HCT116 (cell line): ENCODE measurements at regions not wholly inside any gene's neighbourhood (a gene's known extent, or its start where the extent isn't known, plus 50 kb on each side); places are given as distances from the start of the nearest gene placed in this dataset.

Experiments used
- ATAC-seq: fragments of 200-7000 bp; cut with Tn5 transposase; 2 replicates; pipeline ENCODE4 v1.9.1; 2020; ENCODE audit warnings: mild to moderate bottlenecking, moderate library complexity
- BruUV-seq: library from RNA; stranded (reverse); fragments of 400-500 nt; replicated peaks from 2 replicates; lab custom pipeline; 2021; lab: Mats Ljungman, UMichigan
- CTCF ChIA-PET: fragments of 300-600 bp; sonication (Branson Sonifier 250); formaldehyde crosslinking; loops from one replicate; lab custom pipeline; 2021; ENCODE audit warnings: antibody characterized with exemption; lab: Charles Lee
- POLR2A ChIA-PET: fragments of 300-600, 350-600 bp; sonication (Branson Sonifier 250); formaldehyde crosslinking; loops from one replicate; lab custom pipeline; 2021; ENCODE audit warnings: antibody characterized with exemption; lab: Charles Lee
- RAD21 ChIA-PET, 2 experiments: fragments of 300-600 bp; sonication (Branson Sonifier 250); formaldehyde crosslinking; loops; one replicate each; lab custom pipeline; 2023; ENCODE audit warnings: low total read pairs in 2 of 2; ENCODE audit not compliant: uncharacterized antibody in 2 of 2, unreplicated experiment in 2 of 2, low non-redundant PET in 1 of 2; lab: Charles Lee
- DNase-seq: peaks from one replicate; pipeline ENCODE4 v3.0.0-alpha.2; 2010; ENCODE audit warnings: low read depth, low spot score
- H2AFZ ChIP-seq: fragments of 200-600 bp; shearing (Covaris generic), sonication (generic); 2 replicates; pipeline ENCODE4 v1.6.1; 2017; ENCODE audit warnings: low read depth, mixed run types, mixed read lengths, antibody characterized with exemption, low read length; ENCODE audit not compliant: poor library complexity, severe bottlenecking
- H3K27ac ChIP-seq: 2 replicates; pipeline ENCODE4 v1.5.1; 2012; ENCODE audit warnings: low read depth, low read length
- H3K27me3 ChIP-seq: fragments of 200-600 bp; sonication (generic); 2 replicates; pipeline ENCODE4 v1.6.1; 2016; ENCODE audit warnings: mixed run types, low read length, mixed read lengths; ENCODE audit not compliant: insufficient read depth
- H3K36me3 ChIP-seq, 2 experiments: fragments of 200-500 bp in 1 of 2; fragments of 200-600 bp in 1 of 2; sonication (Bioruptor generic) in 1 of 2; sonication (generic) in 1 of 2; 2 replicates each; pipeline versions ENCODE4 v1.5.1 to v1.6.1; 2014 to 2016; ENCODE audit warnings: low read length in 2 of 2, inconsistent platforms in 1 of 2, mixed read lengths in 1 of 2, mixed run types in 1 of 2; ENCODE audit not compliant: insufficient read depth in 2 of 2, control insufficient read depth in 1 of 2
- H3K4me1 ChIP-seq, 2 experiments: fragments of 200-600 bp in 1 of 2; sonication (generic) in 1 of 2; 2 replicates each; pipeline versions ENCODE4 v1.5.1 to v1.6.1; 2012 to 2017; ENCODE audit warnings: low read length in 2 of 2, inconsistent platforms in 1 of 2, mild to moderate bottlenecking in 1 of 2, mixed read lengths in 1 of 2, mixed run types in 1 of 2, moderate library complexity in 1 of 2; ENCODE audit not compliant: insufficient read depth in 2 of 2, control insufficient read depth in 1 of 2
- H3K4me2 ChIP-seq: fragments of 200-600 bp; sonication (generic); 2 replicates; pipeline ENCODE4 v1.6.1; 2017; ENCODE audit warnings: mixed run types, low read length, mixed read lengths
- H3K4me3 ChIP-seq, 2 experiments: fragments of 200-600 bp in 1 of 2; sonication (generic) in 1 of 2; replicated peaks in 1 of 2; 2 replicates each; pipeline ENCODE4 v1.5.1; 2011 to 2016; ENCODE audit warnings: low read length in 2 of 2, control low read depth in 1 of 2, low read depth in 1 of 2, mild to moderate bottlenecking in 1 of 2, mixed read lengths in 1 of 2, mixed run types in 1 of 2
- H3K79me2 ChIP-seq: fragments of 200-600 bp; sonication (generic); 2 replicates; pipeline ENCODE4 v1.6.1; 2017; ENCODE audit warnings: mild to moderate bottlenecking, mixed run types, low read length, moderate library complexity, mixed read lengths; ENCODE audit not compliant: insufficient read depth
- H3K9ac ChIP-seq: fragments of 200-600 bp; sonication (generic); 2 replicates; pipeline ENCODE4 v1.6.1; 2016; ENCODE audit warnings: low read length, mixed read lengths
- H3K9me2 ChIP-seq: fragments of 200-600 bp; sonication (generic), shearing (Covaris generic); 2 replicates; pipeline ENCODE4 v1.6.1; 2017; ENCODE audit warnings: mixed run types, mild to moderate bottlenecking, moderate library complexity; ENCODE audit not compliant: insufficient read depth
- H3K9me3 ChIP-seq, 2 experiments: fragments of 200-500 bp in 1 of 2; fragments of 200-600 bp in 1 of 2; sonication (Bioruptor generic) in 1 of 2; sonication (generic) in 1 of 2; 2 replicates each; pipeline ENCODE4 v1.6.1; 2014 to 2017; ENCODE audit warnings: low read length in 2 of 2, mixed read lengths in 2 of 2, inconsistent platforms in 1 of 2, low read depth in 1 of 2, mild to moderate bottlenecking in 1 of 2, mixed run types in 1 of 2, moderate library complexity in 1 of 2; ENCODE audit not compliant: control insufficient read depth in 1 of 2, insufficient read depth in 1 of 2
- H4K20me1 ChIP-seq: fragments of 200-600 bp; sonication (generic), shearing (Covaris generic); 2 replicates; pipeline ENCODE4 v1.6.1; 2017; ENCODE audit warnings: mixed run types, mild to moderate bottlenecking, moderate library complexity; ENCODE audit not compliant: insufficient read depth
- ATF3 ChIP-seq: IDR thresholded peaks from 2 replicates; pipeline ENCODE4 v1.6.1; 2012
- CEBPB ChIP-seq: IDR thresholded peaks from 2 replicates; pipeline ENCODE4 v1.6.1; 2012; ENCODE audit warnings: low read depth
- CTCF ChIP-seq, 3 experiments: fragments of 200-600 bp in 1 of 3; sonication (generic) in 1 of 3; IDR thresholded peaks in 2 of 3; conservative IDR thresholded peaks in 1 of 3; 2 replicates each; pipeline ENCODE4 v1.5.1; 2012 to 2017; ENCODE audit warnings: low read depth in 2 of 3, low read length in 2 of 3, antibody characterized with exemption in 1 of 3, borderline replicate concordance in 1 of 3, control low read depth in 1 of 3, mild to moderate bottlenecking in 1 of 3, mixed read lengths in 1 of 3, mixed run types in 1 of 3, moderate library complexity in 1 of 3; ENCODE audit not compliant: insufficient read depth in 1 of 3
- ELF1 ChIP-seq: IDR thresholded peaks from 2 replicates; pipeline ENCODE4 v1.6.1; 2012; ENCODE audit warnings: low read depth, borderline replicate concordance
- EZH2phosphoT487 ChIP-seq: fragments of 200-600 bp; IDR thresholded peaks from 2 replicates; pipeline ENCODE4 v1.6.1; 2018; ENCODE audit warnings: antibody characterized with exemption, borderline replicate concordance
- FOSL1 ChIP-seq: IDR thresholded peaks from 2 replicates; pipeline ENCODE4 v1.6.1; 2012; ENCODE audit warnings: low read depth
- JUND ChIP-seq: IDR thresholded peaks from 2 replicates; pipeline ENCODE4 v1.6.1; 2012
- MAX ChIP-seq: IDR thresholded peaks from 2 replicates; pipeline ENCODE4 v1.6.1; 2012
- POLR2A ChIP-seq: IDR thresholded peaks from 2 replicates; pipeline ENCODE4 v1.7.0; 2011; ENCODE audit warnings: borderline replicate concordance; ENCODE audit not compliant: insufficient read depth, insufficient read length; ENCODE audit errors: extremely low read depth
- POLR2AphosphoS5 ChIP-seq: IDR thresholded peaks from 2 replicates; pipeline ENCODE4 v1.6.1; 2011; ENCODE audit warnings: mild to moderate bottlenecking, low read depth, low read length, moderate library complexity
- RAD21 ChIP-seq: IDR thresholded peaks from 2 replicates; pipeline ENCODE4 v1.6.1; 2012; ENCODE audit warnings: low read depth, mild to moderate bottlenecking
- SIN3A ChIP-seq: IDR thresholded peaks from 2 replicates; pipeline ENCODE4 v1.6.1; 2012; ENCODE audit warnings: low read depth
- SP1 ChIP-seq: IDR thresholded peaks from 2 replicates; pipeline ENCODE4 v1.6.1; 2012; ENCODE audit warnings: low read depth
- SRF ChIP-seq: IDR thresholded peaks from 2 replicates; pipeline ENCODE4 v1.6.1; 2012; ENCODE audit warnings: low read depth
- YY1 ChIP-seq: IDR thresholded peaks from 2 replicates; pipeline ENCODE4 v1.6.1; 2011; ENCODE audit warnings: low read length, low read depth, moderate library complexity, mild to moderate bottlenecking; ENCODE audit not compliant: insufficient replicate concordance; ENCODE audit errors: extremely low read depth
- intact Hi-C: fragments of 100-400 bp; cut with micrococcal nuclease; formaldehyde crosslinking; loops from 2 replicates; pipeline ENCODE4 v1.10.0; 2022
- TF ChIP-seq, protein P1 (sequence below): IDR thresholded peaks from 2 replicates; pipeline ENCODE4 v1.6.1; 2011; ENCODE audit warnings: mild to moderate bottlenecking, low read length, moderate library complexity; ENCODE audit not compliant: insufficient replicate concordance; ENCODE audit errors: extremely low read depth

DNA sequence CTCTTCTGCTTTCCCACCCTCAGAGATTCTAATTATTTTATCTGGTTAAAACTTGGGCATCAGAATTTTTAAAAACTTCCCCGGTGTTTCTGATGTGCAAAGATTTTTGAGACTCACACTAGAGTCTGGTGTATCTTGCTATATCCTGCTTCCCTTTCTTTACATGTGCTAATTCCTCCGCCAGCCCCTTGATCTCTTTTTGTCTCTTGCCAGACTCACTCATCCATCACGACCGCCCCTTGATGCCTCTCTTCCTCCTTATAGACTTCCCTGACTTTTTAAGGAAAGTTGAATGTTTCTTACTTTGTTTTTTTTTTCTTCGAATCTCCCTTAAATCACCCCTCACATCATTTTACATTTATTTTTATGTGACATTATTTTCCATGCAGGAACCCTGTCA is 274.9 kb upstream of the PITX2 start:
- Histone ChIP-seq H3K9me3 (no peaks in the 10 kb centered on the region), H3K4me2 (no peak overlapping the region), H3K79me2 (no peaks in the 10 kb centered on the region), H3K9ac (no peak overlapping the region), H3K9me2 (no peaks in the 10 kb centered on the region), H2AFZ (no peak overlapping the region), H3K4me3 (no peak overlapping the region), H3K36me3 (no peaks in the 10 kb centered on the region), H3K27ac (no peak overlapping the region), H3K4me1 (no peaks in the 10 kb centered on the region), H4K20me1 (no peaks in the 10 kb centered on the region), H3K27me3 (no peaks in the 10 kb centered on the region)
- ChIA-PET POLR2A (no interaction called here), CTCF (no interaction called here), RAD21 (no interaction called here)
- intact Hi-C loops = no loop called here
- no peak for TF ChIP-seq ELF1
- TF ChIP-seq ATF3 = no peak
- no peak for TF ChIP-seq SIN3A
- TF ChIP-seq CTCF (IDR thresholded peaks at IDR 0.05 in 2 of 3, conservative IDR thresholded peaks at IDR 0.05 in 1 of 3; ENCODE audit: borderline replicate concordance in 1 of 3, insufficient read depth in 1 of 3, low read depth in 2 of 3, low read length in 2 of 3) = no peak
- TF ChIP-seq CEBPB = no peak
- TF ChIP-seq RAD21 = no peak
- no peak for TF ChIP-seq FOSL1
- TF ChIP-seq JUND = no peak
- BruUV-seq = no TSS peak
- ATAC-seq (no peak), DNase-seq (no peak)

DNA sequence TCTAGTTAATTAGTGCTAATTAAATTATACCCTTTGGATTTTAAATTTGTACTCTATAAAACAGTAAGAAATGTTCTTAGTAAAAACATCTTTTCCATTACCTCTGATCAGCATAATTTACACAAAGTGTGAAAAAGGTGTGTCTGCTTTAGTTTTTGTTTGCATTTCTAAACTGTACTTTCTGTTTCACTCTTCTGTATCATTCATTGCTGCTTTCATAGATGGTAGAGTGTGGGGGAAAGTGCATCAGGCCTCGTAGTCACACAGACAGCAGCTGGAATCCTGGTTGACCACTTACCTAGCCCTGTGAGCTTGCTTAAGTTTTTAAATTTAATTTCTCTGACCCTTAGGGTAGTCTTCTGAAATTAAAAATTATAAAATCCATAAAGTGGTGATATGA is 275.4 kb upstream of the PITX2 start:
- BruUV-seq = no TSS peak
- Histone ChIP-seq H3K79me2 (no peaks in the 10 kb centered on the region), H3K36me3 (no peaks in the 10 kb centered on the region), H3K9me2 (no peaks in the 10 kb centered on the region), H3K4me1 (no peaks in the 10 kb centered on the region), H3K27me3 (no peaks in the 10 kb centered on the region), H3K4me2 (no peak overlapping the region), H2AFZ (no peak overlapping the region), H3K27ac (no peak overlapping the region), H4K20me1 (no peaks in the 10 kb centered on the region), H3K4me3 (no peak overlapping the region), H3K9ac (no peak overlapping the region), H3K9me3 (no peaks in the 10 kb centered on the region)
- ATAC-seq (no peak), DNase-seq (no peak)
- ChIA-PET CTCF (no interaction called here), RAD21 (no interaction called here), POLR2A (no interaction called here)
- intact Hi-C loops = no loop called here
- TF ChIP-seq POLR2A (no peak), JUND (no peak), CEBPB (no peak), SIN3A (no peak), MAX (no peak), ELF1 (no peak), YY1 (no peak), EZH2phosphoT487 (no peak), SP1 (no peak), SRF (no peak), FOSL1 (no peak), POLR2AphosphoS5 (no peak), ATF3 (no peak)
- TF ChIP-seq, protein P1, sequence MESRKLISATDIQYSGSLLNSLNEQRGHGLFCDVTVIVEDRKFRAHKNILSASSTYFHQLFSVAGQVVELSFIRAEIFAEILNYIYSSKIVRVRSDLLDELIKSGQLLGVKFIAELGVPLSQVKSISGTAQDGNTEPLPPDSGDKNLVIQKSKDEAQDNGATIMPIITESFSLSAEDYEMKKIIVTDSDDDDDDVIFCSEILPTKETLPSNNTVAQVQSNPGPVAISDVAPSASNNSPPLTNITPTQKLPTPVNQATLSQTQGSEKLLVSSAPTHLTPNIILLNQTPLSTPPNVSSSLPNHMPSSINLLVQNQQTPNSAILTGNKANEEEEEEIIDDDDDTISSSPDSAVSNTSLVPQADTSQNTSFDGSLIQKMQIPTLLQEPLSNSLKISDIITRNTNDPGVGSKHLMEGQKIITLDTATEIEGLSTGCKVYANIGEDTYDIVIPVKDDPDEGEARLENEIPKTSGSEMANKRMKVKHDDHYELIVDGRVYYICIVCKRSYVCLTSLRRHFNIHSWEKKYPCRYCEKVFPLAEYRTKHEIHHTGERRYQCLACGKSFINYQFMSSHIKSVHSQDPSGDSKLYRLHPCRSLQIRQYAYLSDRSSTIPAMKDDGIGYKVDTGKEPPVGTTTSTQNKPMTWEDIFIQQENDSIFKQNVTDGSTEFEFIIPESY = no peak
